SK-N-SH treated with all-trans-retinoic acid at 6 μM for 48 hours (cell line): ENCODE measurements at regions not wholly inside any gene's neighbourhood (a gene's known extent, or its start where the extent isn't known, plus 50 kb on each side); places are given as distances from the start of the nearest gene placed in this dataset.

Source experiments
- ATAC-seq: fragments of 200-7000 bp; cut with Tn5 transposase; 3 replicates; pipeline ENCODE4 v1.9.1; 2020; ENCODE audit warnings: mild to moderate bottlenecking, moderate library complexity
- ARNTL ChIP-seq: fragments of 450-650 bp; formaldehyde crosslinking; IDR thresholded peaks from 2 replicates; pipeline ENCODE4 v1.5.0; 2020; ENCODE audit warnings: low read depth, mild to moderate bottlenecking, moderate library complexity, borderline replicate concordance
- BACH2 ChIP-seq: fragments of 250-450 bp; sonication (Bioruptor Pico); IDR thresholded peaks from 2 replicates; pipeline ENCODE4 v1.9.0; 2021; ENCODE audit warnings: mild to moderate bottlenecking, borderline replicate concordance
- CSDC2 ChIP-seq: fragments of 250-450 bp; sonication (Bioruptor Pico); IDR thresholded peaks from 2 replicates; pipeline ENCODE4 v1.5.0; 2020; ENCODE audit warnings: mild to moderate bottlenecking, moderate library complexity
- ESRRG ChIP-seq: fragments of 250-450 bp; sonication (Bioruptor Pico); IDR thresholded peaks from 2 replicates; pipeline ENCODE4 v1.6.1; 2021; ENCODE audit warnings: mild to moderate bottlenecking
- GLIS3 ChIP-seq: fragments of 250-450 bp; sonication (Bioruptor Pico); IDR thresholded peaks from 2 replicates; pipeline ENCODE4 v1.5.0; 2020; ENCODE audit warnings: mild to moderate bottlenecking, moderate library complexity
- ISL1 ChIP-seq: fragments of 250-450 bp; sonication (Bioruptor Pico); IDR thresholded peaks from 2 replicates; pipeline ENCODE4 v2.1.2; 2022; ENCODE audit warnings: mild to moderate bottlenecking, moderate library complexity
- PATZ1 ChIP-seq: fragments of 250-450 bp; sonication (Bioruptor Pico); IDR thresholded peaks from 2 replicates; pipeline ENCODE4 v1.8.0; 2020; ENCODE audit warnings: mild to moderate bottlenecking, moderate library complexity, borderline replicate concordance
- PPARA ChIP-seq: fragments of 250-450 bp; sonication (Bioruptor Pico); IDR thresholded peaks from 2 replicates; pipeline ENCODE4 v1.5.0; 2020; ENCODE audit warnings: mild to moderate bottlenecking, borderline replicate concordance
- SNAI2 ChIP-seq: fragments of 250-450 bp; sonication (Bioruptor Pico); IDR thresholded peaks from 2 replicates; pipeline ENCODE4 v1.5.0; 2020; ENCODE audit warnings: mild to moderate bottlenecking, moderate library complexity
- TCF4 ChIP-seq: fragments of 250-450 bp; sonication (Bioruptor Pico); IDR thresholded peaks from 2 replicates; pipeline ENCODE4 v1.8.0; 2021; ENCODE audit warnings: mild to moderate bottlenecking, moderate library complexity, borderline replicate concordance
- TOX ChIP-seq: fragments of 250-450 bp; sonication (Bioruptor Pico); IDR thresholded peaks from 2 replicates; pipeline ENCODE4 v1.8.0; 2021; ENCODE audit warnings: mild to moderate bottlenecking, moderate library complexity, borderline replicate concordance
- TSHZ2 ChIP-seq: fragments of 250-450 bp; sonication (Bioruptor Pico); IDR thresholded peaks from 2 replicates; pipeline ENCODE4 v1.5.0; 2020; ENCODE audit warnings: mild to moderate bottlenecking, moderate library complexity
- ZC3H10 ChIP-seq: fragments of 250-450 bp; sonication (Bioruptor Pico); IDR thresholded peaks from 2 replicates; pipeline ENCODE4 v1.5.1; 2021; ENCODE audit warnings: mild to moderate bottlenecking, moderate library complexity
- ZFP3 ChIP-seq: fragments of 250-450 bp; sonication (Bioruptor Pico); IDR thresholded peaks from 2 replicates; pipeline ENCODE4 v1.5.0; 2020; ENCODE audit warnings: mild to moderate bottlenecking, moderate library complexity
- ZNF565 ChIP-seq: fragments of 450-650 bp; formaldehyde crosslinking; conservative IDR thresholded peaks from 2 replicates; pipeline ENCODE4 v1.5.0; 2020; ENCODE audit warnings: low read depth, mild to moderate bottlenecking, moderate library complexity
- ZNF70 ChIP-seq: fragments of 450-650 bp; formaldehyde crosslinking; IDR thresholded peaks from 2 replicates; pipeline ENCODE4 v1.5.0; 2020; ENCODE audit warnings: mild to moderate bottlenecking, moderate library complexity
- ZNF8 ChIP-seq: fragments of 450-650 bp; formaldehyde crosslinking; IDR thresholded peaks from 2 replicates; pipeline ENCODE4 v1.5.0; 2020; ENCODE audit warnings: mild to moderate bottlenecking, moderate library complexity
- TF ChIP-seq, protein P1 (sequence below): fragments of 250-450 bp; sonication (Bioruptor Pico); IDR thresholded peaks from 2 replicates; pipeline ENCODE4 v1.5.1; 2020; ENCODE audit warnings: low read depth, mild to moderate bottlenecking, moderate library complexity
- TF ChIP-seq, protein P2 (sequence below): fragments of 250-450 bp; sonication (Bioruptor Pico); IDR thresholded peaks from 2 replicates; pipeline ENCODE4 v1.5.1; 2021; ENCODE audit warnings: mild to moderate bottlenecking, moderate library complexity
- TF ChIP-seq, protein P3 (sequence below): fragments of 250-450 bp; sonication (Bioruptor Pico); IDR thresholded peaks from 2 replicates; pipeline ENCODE4 v1.8.0; 2021; ENCODE audit warnings: low read depth, mild to moderate bottlenecking, moderate library complexity, borderline replicate concordance

DNA sequence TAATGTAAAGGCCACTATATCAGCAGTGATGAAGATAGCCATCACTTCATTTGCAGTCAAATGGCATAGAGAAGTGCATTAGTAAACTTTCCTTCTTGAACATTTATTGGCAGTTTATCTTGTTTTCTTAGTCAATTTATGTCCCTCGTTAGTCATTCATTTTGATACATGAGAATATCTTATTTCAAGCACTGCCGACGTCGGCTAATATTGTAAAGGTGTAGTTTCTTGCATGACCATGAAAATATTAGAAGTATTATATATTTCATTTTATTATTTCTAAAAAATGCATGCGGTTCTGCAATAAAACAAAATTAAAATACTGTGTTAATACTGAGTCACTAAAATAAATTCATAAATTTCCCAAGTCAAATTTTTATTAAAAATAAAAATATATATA, 751.6 kb upstream of the ROBO1 start:
- TF ChIP-seq ARNTL (CRISPR knock-in tag) (no peak), ZFP3 (CRISPR knock-in tag) (no peak)
- no peak for ATAC-seq

- TF ChIP-seq TSHZ2 (CRISPR knock-in tag) (no peak), ZC3H10 (CRISPR knock-in tag) (no peak), PATZ1 (no peak), ZNF8 (CRISPR knock-in tag) (no peak), ESRRG (CRISPR knock-in tag) (no peak), BACH2 (CRISPR knock-in tag) (no peak), SNAI2 (CRISPR knock-in tag) (no peak)
- TF ChIP-seq, protein P1, sequence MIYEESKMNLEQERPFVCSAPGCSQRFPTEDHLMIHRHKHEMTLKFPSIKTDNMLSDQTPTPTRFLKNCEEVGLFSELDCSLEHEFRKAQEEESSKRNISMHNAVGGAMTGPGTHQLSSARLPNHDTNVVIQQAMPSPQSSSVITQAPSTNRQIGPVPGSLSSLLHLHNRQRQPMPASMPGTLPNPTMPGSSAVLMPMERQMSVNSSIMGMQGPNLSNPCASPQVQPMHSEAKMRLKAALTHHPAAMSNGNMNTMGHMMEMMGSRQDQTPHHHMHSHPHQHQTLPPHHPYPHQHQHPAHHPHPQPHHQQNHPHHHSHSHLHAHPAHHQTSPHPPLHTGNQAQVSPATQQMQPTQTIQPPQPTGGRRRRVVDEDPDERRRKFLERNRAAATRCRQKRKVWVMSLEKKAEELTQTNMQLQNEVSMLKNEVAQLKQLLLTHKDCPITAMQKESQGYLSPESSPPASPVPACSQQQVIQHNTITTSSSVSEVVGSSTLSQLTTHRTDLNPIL (CRISPR knock-in tag), result no peak
- TF ChIP-seq, protein P2, sequence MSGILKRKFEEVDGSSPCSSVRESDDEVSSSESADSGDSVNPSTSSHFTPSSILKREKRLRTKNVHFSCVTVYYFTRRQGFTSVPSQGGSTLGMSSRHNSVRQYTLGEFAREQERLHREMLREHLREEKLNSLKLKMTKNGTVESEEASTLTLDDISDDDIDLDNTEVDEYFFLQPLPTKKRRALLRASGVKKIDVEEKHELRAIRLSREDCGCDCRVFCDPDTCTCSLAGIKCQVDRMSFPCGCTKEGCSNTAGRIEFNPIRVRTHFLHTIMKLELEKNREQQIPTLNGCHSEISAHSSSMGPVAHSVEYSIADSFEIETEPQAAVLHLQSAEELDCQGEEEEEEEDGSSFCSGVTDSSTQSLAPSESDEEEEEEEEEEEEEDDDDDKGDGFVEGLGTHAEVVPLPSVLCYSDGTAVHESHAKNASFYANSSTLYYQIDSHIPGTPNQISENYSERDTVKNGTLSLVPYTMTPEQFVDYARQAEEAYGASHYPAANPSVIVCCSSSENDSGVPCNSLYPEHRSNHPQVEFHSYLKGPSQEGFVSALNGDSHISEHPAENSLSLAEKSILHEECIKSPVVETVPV, result no peak
- ATAC-seq, result no peak
These were observed 728.7 kb upstream of the ROBO1 start for GRCh38 chr3:80496452-80496851.

- TF ChIP-seq TSHZ2 (CRISPR knock-in tag), result no peak
- TF ChIP-seq, protein P2, result no peak
- no peak for TF ChIP-seq TCF4
- no peak for TF ChIP-seq BACH2 (CRISPR knock-in tag)
- no peak for TF ChIP-seq PPARA (CRISPR knock-in tag)
- TF ChIP-seq ZC3H10 (CRISPR knock-in tag), result no peak
- TF ChIP-seq GLIS3, result no peak
- no peak for TF ChIP-seq ZNF70 (CRISPR knock-in tag)
- no peak for TF ChIP-seq ZFP3 (CRISPR knock-in tag)
- TF ChIP-seq, all 23 proteins: peak for 0
- no peak for ATAC-seq
These were observed 724.4 kb upstream of the ROBO1 start for GRCh38 chr3:80492162-80492561.

- ATAC-seq, result no peak
- TF ChIP-seq ZNF70 (CRISPR knock-in tag), result no peak
- TF ChIP-seq, protein P3, sequence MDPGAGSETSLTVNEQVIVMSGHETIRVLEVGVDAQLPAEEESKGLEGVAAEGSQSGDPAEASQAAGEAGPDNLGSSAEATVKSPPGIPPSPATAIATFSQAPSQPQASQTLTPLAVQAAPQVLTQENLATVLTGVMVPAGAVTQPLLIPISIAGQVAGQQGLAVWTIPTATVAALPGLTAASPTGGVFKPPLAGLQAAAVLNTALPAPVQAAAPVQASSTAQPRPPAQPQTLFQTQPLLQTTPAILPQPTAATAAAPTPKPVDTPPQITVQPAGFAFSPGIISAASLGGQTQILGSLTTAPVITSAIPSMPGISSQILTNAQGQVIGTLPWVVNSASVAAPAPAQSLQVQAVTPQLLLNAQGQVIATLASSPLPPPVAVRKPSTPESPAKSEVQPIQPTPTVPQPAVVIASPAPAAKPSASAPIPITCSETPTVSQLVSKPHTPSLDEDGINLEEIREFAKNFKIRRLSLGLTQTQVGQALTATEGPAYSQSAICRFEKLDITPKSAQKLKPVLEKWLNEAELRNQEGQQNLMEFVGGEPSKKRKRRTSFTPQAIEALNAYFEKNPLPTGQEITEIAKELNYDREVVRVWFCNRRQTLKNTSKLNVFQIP, result no peak
- no peak for TF ChIP-seq ARNTL (CRISPR knock-in tag)
- TF ChIP-seq ZNF565 (CRISPR knock-in tag), result no peak
- no peak for TF ChIP-seq TOX (CRISPR knock-in tag)
- TF ChIP-seq ZC3H10 (CRISPR knock-in tag), result no peak
- no peak for TF ChIP-seq ISL1 (CRISPR knock-in tag)
- TF ChIP-seq TCF4, result no peak
- TF ChIP-seq BACH2 (CRISPR knock-in tag), result no peak
- TF ChIP-seq GLIS3, result no peak
- TF ChIP-seq, protein P2, result no peak
- TF ChIP-seq ZNF8 (CRISPR knock-in tag), result no peak
- no peak for TF ChIP-seq CSDC2
These were observed 705.2 kb upstream of the ROBO1 start for GRCh38 chr3:80472961-80473360.
